ENCODE measurements at regions not wholly inside any gene's neighbourhood (a gene's known extent, or its start where the extent isn't known, plus 50 kb on each side); places are given as distances from the start of the nearest gene placed in this dataset.

- DNase-seq (ENCODE audit: low read depth) = no peak
- H3K4me3 ChIP-seq (ENCODE audit: low read depth, low read length) = no peak overlapping the region
- TF ChIP-seq CTCF (conservative IDR thresholded peaks at IDR 0.05; ENCODE audit: low read depth, low read length) = no peak
Observed at GRCh38 chr20:60215816-60216730, 257.9 kb downstream of the CDH26 start.

GRCh38 chr20:60219231-60219630 is 261.0 kb downstream of the CDH26 start:
- TF ChIP-seq CTCF (conservative IDR thresholded peaks at IDR 0.05; ENCODE audit: low read depth, low read length) = no peak
- DNase-seq (ENCODE audit: low read depth) = no peak
- no peak overlapping the region for H3K4me3 ChIP-seq (ENCODE audit: low read depth, low read length)

GRCh38 chr20:60219984-60220562 is 261.9 kb downstream of the CDH26 start:
- TF ChIP-seq CTCF (conservative IDR thresholded peaks at IDR 0.05; ENCODE audit: low read depth, low read length) = no peak
- no peak overlapping the region for H3K4me3 ChIP-seq (ENCODE audit: low read depth, low read length)
- DNase-seq (ENCODE audit: low read depth) = no peak

- no peak overlapping the region for H3K4me3 ChIP-seq (ENCODE audit: low read depth, low read length)
- TF ChIP-seq CTCF (conservative IDR thresholded peaks at IDR 0.05; ENCODE audit: low read depth, low read length) = no peak
- no peak for DNase-seq (ENCODE audit: low read depth)
Observed at GRCh38 chr20:60220706-60221105, 262.5 kb downstream of the CDH26 start.

- TF ChIP-seq CTCF (conservative IDR thresholded peaks at IDR 0.05; ENCODE audit: low read depth, low read length) = no peak
- no peak overlapping the region for H3K4me3 ChIP-seq (ENCODE audit: low read depth, low read length)
- no peak for DNase-seq (ENCODE audit: low read depth)
Observed at GRCh38 chr20:60221593-60221992, 263.4 kb downstream of the CDH26 start.

- no peak for TF ChIP-seq CTCF (conservative IDR thresholded peaks at IDR 0.05; ENCODE audit: low read depth, low read length)
- no peak for DNase-seq (ENCODE audit: low read depth)
- H3K4me3 ChIP-seq (ENCODE audit: low read depth, low read length) = no peak overlapping the region
Observed at GRCh38 chr20:60222497-60222896, 264.3 kb downstream of the CDH26 start.

All from choroid plexus epithelial cell (primary cell).